ENCODE measurements at regions not wholly inside any gene's neighbourhood (a gene's known extent, or its start where the extent isn't known, plus 50 kb on each side); places are given as distances from the start of the nearest gene placed in this dataset.

DNA sequence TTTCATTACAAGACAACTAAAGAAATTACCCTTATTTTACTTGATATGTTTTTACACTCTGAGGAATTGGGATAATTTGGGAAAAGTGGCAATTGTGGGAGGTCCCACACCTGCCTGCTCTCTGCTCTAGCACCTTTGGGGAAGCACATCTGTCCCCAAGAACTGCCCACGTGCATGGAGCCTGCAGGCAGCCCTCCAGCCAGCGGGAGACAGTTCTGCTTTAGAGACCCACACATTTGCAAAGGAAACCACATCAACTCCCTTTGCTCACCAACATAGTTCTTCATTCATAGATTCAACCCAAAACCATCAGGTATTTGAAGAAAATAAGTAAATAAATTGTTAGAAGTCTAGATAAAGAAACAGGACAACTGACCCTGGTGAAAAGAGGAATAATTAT lies 239.9 kb upstream of the ID2 start:
- no peak for TF ChIP-seq EZH2phosphoT487 (IDR thresholded peaks at IDR 0.05; ENCODE audit: insufficient read depth, low read depth)
- TF ChIP-seq EZH2 (IDR thresholded peaks at IDR 0.05; ENCODE audit: insufficient read depth, poor library complexity, severe bottlenecking): no peak

Measured in GM23248 (cell line).